HG02610 (cell line): ENCODE measurements at regions not wholly inside any gene's neighbourhood (a gene's known extent, or its start where the extent isn't known, plus 50 kb on each side); places are given as distances from the start of the nearest gene placed in this dataset.
"Not testable (repeated sequence)": the region's sequence is repeated elsewhere in the genome, so short reads cannot be mapped to it uniquely, and the experiment has no call there.

ENCODE experiments used
- ATAC-seq: cut with Tn5 transposase; IDR thresholded peaks from one replicate; pipeline ENCODE4 v1.9.1; 2021; ENCODE audit warnings: mild to moderate bottlenecking, moderate library complexity; ENCODE audit not compliant: unreplicated experiment

GRCh38 chr2:183456177-183456576 is 331.9 kb downstream of the NUP35 start:
- no peak for ATAC-seq

DNA sequence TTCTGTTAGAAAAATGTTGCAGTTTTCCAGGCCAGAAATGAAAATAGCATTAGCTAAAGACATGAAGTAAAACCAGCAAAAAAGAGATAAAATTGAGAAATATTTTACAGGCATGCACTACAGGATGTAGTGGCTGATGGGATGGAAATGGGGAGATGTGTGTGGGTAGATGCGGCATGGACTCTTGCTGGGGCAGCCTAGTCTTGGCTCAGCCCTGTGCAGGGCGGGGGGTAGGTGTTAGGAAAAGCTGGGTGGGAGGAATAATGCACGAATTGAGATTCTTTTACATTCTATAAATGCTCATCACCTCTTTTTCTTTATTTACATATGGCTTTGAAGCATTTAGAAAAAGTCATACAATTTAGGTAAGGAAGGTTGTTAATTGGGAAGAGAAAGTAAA is 334.2 kb downstream of the NUP35 start:
- no peak for ATAC-seq

DNA sequence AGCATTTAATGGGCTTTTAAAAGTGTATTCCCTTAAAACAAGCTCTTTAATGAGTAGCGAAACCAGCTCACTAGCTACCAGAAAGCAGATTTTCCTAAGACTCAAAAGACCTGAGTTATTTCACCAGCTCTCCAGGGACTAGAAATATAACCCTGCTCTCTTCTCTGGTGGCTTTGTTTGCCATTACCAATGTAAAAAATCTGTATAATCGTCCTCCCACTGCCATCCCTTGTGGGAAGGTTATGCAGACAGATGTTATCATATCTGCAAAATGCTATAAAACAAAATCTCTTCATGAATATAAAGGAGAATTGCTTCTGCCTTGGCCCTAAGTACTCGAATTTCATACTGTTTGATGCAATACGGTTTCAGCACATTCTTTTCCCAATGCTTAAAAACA is 335.2 kb downstream of the NUP35 start:
- ATAC-seq, result no peak

GRCh38 chr2:183463821-183464220 is 339.6 kb downstream of the NUP35 start:
- ATAC-seq, result no peak

DNA sequence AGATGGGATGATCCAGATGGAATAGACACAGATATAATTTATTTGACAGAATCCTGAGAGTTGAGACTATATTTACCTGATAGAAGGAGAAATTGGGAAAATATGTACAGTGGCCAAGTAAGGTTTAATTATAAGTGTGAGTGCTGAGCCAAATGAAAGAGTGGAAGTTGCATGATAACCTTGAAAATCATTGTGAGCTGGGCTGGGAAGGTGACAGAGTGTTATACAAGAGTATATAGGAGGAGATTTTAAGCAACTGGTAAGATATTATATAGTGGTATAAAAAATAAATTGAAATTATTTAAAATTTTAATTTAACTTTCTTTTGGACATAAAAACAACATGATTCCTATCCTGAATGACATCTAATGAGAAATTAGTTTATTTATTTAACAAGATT is 340.8 kb downstream of the NUP35 start:
- no peak for ATAC-seq

- ATAC-seq, result no peak
Measured at GRCh38 chr2:183474912-183475695, 350.9 kb downstream of the NUP35 start.

DNA sequence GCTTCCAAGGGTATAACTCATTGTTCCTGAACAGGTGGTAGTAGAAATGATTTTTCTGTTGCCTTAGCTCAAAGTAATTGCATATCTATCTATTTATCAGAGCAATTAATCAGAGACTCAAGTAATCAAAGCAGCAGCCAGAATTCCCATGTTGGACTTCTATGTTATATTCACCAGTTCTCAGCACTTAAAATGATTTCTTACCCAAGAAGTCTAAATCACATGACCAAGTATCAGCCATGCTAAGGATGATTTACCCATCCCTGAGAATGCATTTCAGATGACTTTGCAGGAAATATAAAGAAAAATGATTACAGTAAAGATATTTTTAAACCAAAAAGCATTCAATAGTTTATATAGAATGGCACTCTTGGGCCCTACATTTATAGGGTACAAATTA is 352.2 kb downstream of the NUP35 start:
- ATAC-seq, result no peak

GRCh38 chr2:183477296-183477695 is 353.1 kb downstream of the NUP35 start:
- ATAC-seq, result no peak

DNA sequence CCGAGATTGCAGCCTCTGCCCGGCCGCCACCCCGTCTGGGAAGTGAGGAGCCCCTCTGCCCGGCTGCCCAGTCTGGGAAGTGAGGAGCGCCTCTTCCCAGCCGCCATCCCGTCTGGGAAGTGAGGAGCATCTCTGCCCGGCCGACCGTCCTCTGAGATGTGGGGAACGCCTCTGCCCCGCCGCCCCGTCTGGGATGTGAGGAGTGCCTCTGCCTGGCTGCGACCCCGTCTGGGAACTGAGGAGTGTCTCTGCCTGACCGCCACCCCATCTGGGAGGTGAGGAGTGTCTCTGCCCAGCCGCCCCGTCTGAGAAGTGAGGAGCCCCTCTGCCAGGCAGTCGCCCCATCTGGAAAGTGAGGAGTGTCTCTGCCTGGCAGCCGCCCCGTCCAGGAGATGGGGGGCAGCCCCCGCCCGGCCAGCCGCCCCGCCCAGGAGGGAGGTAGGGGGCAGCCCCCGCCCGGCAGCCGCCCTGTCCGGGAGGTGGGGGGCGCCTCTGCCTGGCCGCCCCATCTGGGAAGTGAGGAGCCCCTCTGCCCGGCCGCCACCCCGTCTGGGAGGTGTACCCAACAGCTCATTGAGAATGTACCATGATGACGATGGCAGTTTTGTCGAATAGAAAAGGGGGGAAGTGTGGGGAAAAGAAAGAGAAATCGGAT is 354.8 kb downstream of the NUP35 start:
- ATAC-seq, result not testable (repeated sequence)

- no peak for ATAC-seq
Measured at GRCh38 chr2:183487326-183487725, 363.1 kb downstream of the NUP35 start.

GRCh38 chr2:183488421-183488820 is 364.2 kb downstream of the NUP35 start:
- ATAC-seq, result no peak

GRCh38 chr2:183490489-183490888 is 366.2 kb downstream of the NUP35 start:
- no peak for ATAC-seq

DNA sequence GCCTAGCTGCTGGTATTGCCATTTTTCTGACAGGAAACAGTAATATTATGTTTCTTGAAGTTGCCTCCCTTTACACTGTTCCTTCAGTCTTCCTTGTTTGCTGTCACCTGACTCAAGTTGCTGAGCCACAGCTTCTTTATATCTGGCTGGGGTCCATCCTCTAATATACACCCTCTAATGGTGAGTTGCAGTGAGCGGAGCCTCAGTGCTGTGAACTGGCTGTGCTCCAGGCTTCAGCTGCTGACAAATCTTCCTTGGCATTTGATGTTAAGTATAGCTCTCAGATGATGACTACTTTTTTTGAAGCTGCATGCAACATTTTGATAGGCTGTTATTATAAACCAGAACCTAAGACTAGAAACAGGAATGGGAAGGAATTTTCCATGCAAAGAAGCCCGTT is 366.7 kb downstream of the NUP35 start:
- no peak for ATAC-seq

GRCh38 chr2:183493040-183493439 is 368.8 kb downstream of the NUP35 start:
- ATAC-seq, result no peak

DNA sequence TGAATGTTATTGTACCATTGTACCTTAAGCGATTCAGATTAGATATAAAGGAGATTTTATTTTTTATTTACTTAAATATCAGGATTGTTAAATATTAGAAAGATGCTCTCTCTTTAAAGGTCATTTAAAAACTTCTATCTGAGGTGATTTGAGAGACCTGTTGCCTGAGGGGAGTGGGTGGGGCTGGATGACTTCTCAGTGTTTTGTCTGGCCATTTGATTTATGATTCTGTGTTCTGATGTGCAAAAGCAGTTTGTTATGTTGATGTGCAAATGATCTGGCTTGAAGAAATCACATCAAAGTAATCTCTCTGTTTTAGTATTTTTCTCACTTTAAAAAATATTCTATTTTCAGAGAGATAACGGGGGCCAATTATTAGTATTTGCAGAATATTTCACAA is 370.8 kb downstream of the NUP35 start:
- ATAC-seq, result no peak

- peak; percentile 45 for ATAC-seq
Measured at GRCh38 chr2:183495589-183496267, 371.5 kb downstream of the NUP35 start.

- ATAC-seq, result no peak
Measured at GRCh38 chr2:183497861-183498260, 373.6 kb downstream of the NUP35 start.

DNA sequence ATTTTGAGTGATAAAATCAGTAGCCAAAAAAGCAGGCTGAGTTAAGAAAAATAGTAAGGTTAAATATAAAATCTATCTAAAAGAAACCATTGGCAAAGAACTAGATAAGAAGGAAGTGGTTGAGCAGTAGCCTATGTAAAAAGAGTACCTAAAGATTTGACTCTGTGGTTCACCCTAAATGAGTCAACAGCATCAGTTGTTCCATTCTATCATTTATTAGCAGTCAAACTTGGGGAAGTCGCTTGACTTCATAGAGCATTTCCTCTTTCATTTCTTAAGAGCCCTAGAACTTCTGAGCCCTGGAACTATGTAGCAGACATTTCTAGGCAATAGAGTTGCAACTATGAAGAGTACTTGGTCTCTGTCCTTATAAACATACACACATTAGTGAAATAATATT is 381.7 kb downstream of the NUP35 start:
- peak; percentile 58 for ATAC-seq

DNA sequence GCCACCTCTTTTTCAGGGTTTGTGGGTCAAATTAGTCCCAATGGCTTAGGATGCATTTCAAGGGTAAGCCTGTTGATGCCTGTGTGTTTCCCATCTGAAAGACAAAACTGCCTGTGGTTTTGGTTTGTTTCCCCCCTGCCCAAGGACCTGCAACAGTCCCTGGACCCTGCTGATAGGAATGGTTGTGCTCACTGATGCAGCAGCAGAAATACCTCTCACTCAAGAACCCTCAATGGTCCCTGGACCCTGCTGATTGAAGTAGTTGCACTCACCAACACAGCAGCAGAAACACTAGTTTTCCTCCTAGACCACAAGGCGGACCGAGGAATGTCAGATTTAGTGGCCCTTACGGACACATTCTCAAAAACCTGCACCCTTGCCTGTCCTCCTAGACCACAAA is 386.9 kb downstream of the NUP35 start:
- no peak for ATAC-seq

DNA sequence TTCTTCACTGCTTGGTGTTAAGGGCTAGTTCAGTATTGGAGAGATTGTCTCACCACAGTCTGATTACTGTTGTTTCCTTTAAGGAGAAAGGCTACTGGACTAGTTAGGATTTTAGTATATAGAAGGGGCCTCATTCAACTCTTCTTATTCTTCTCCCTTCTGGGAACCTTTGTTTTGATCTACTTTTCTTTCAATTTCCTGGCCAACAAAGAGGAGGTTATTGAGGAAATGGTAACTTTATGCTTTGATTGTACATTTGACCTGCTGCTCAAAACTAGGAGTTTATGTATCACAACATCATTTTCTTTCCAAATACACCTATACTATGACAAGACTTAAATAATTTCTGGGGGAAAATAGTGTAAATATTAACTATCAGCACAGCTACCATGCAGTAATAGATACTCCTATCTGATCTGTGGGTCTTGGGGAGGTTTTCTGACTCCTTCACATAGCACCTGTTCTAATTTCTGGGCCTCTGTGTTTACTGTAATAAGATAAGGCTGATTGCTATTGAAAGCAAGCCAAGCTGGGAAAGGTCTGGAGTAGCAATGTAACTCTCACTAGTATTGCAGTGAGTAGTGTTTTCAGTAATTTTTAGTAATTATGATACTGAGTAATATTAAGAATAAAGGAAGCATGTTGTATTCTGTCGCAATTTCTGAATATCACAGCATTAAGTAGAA is 395.3 kb downstream of the NUP35 start:
- no peak for ATAC-seq

GRCh38 chr2:183521911-183522310 is 397.7 kb downstream of the NUP35 start:
- no peak for ATAC-seq
